Right cardiac atrium (tissue), 5 donors: ENCODE measurements at regions not wholly inside any gene's neighbourhood (a gene's known extent, or its start where the extent isn't known, plus 50 kb on each side); places are given as distances from the start of the nearest gene placed in this dataset.
"Not testable (repeated sequence)": the region's sequence is repeated elsewhere in the genome, so short reads cannot be mapped to it uniquely, and the experiment has no call there.

ENCODE experiments used
- ATAC-seq, 2 donors: fragments of 200-7000 bp; cut with Tn5 transposase; one replicate each; pipeline versions ENCODE4 v1.8.0 to v1.9.1; 2020; ENCODE audit warnings: moderate library complexity in 2 of 2, mild to moderate bottlenecking in 1 of 2
- DNase-seq, 3 donors: peaks; one replicate each; pipeline ENCODE4 v3.0.0-alpha.2; 2020
- H3K27ac ChIP-seq: one replicate; pipeline ENCODE4 v1.5.1; 2013; ENCODE audit warnings: mild to moderate bottlenecking, low read length, control low read depth, moderate library complexity
- H3K27me3 ChIP-seq: one replicate; pipeline ENCODE4 v1.6.1; 2013; ENCODE audit not compliant: control insufficient read depth, insufficient read depth
- H3K4me1 ChIP-seq: one replicate; pipeline ENCODE4 v1.6.1; 2013; ENCODE audit warnings: low read length; ENCODE audit not compliant: control insufficient read depth, insufficient read depth
- H3K4me3 ChIP-seq: one replicate; pipeline ENCODE4 v1.5.1; 2013; ENCODE audit warnings: low read length, control low read depth
- H3K9me3 ChIP-seq: one replicate; pipeline ENCODE4 v1.6.1; 2013; ENCODE audit warnings: low read length; ENCODE audit not compliant: control insufficient read depth
- WGBS: extraction: QIAGEN DNeasy Blood & Tissue Kit; methylation state at CpG from one replicate; pipeline ENCODE4 v1.1.7; 2013; 5-methylcytosine and 5-hydroxymethylcytosine counted together
- intact Hi-C, 4 donors: fragments of 100-400 bp; cut with DNase I; formaldehyde crosslinking; loops; one replicate each; pipeline versions ENCODE4 v1.11.0 to v1.14.0; 2022 to 2023
- donor health status: healthy with polysubstance abuse.
- donor health status: DM: no; HTN: yes; CAD: no.
- donor health status: DM: no; HTN: no; CAD: no.
- donor health status: DM: no; HTN: yes; CAD: no; lungs with severe emphysema.
- donor health status: DM: yes; HTN: yes; CAD: no.

GRCh38 chr3:139116631-139117030, 71.9 kb upstream of the PRR23C start:
- H3K27ac ChIP-seq, H3K4me3 ChIP-seq, H3K27me3 ChIP-seq, DNase-seq, H3K9me3 ChIP-seq, ATAC-seq, intact Hi-C loops, H3K4me1 ChIP-seq: not testable (repeated sequence)
- WGBS = 92% methylated on average over 7 of the region's 7 CpGs

DNA sequence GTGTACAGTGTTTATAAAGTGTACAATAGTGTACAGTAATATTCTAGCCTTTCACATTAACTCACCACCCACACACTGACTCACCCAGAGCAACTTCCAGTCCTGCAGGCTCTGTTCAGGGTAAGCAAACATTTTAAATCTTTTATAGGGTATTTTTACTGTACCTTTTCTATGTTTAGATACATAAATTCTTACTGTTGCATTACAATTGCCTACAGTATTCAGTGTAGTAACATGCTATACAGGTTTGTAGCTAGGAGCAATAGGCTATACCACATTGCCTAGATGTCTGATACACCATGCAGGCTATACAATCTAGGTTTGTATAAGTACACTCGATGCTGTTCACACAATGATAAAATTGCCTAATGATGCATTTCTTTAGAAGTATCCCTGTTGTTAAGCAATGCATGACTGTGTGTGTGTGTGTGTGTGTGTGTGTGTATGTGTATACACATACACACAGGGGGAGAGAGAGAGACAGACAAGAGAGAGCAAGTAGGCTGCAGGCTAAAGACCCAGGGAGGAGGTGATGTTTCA, 72.5 kb upstream of the PRR23C start:
- 85% methylated on average over 1 of the region's 1 CpG for WGBS
- ATAC-seq = no peak

DNA sequence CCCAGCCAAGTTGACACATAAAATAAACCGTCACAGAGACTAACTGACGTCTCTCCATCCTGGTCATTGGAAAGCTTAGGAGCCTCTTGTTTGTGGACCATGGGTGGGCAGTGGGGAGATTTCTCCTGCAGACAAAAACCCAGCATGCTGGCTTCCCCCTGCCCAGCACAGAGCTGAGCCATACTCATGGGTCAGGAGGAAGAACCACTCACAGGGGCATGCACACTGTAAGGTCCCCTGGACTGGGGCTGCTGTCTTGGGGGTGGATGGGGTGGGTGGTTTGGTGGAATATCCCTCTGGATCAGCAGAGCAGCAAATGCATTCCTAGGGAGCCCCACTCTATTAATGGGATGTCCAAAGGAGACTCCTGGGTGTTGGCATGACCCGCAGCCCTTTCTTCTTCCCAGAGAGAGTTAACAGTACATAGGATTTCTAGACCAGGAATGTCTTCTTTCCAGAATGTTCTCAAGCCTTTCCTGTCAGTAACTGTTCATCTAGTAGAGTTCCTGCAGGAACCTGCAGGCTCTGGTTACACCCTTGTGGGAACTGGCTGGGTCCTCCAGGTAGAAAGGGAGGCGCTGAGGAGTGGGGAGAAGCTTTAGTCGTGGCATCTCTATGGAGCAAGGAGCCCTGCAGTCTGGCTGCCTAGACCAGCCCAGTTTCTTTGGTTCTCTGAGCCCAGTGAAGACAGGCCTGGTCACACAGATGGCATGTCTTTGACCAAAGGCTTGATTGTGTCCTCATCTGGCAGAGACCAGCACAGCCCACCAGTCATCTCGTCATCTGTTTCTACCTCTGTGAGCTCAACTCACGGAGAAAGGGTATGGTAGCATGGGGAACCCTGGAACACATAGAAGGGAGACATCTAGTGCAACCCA, 73.4 kb upstream of the PRR23C start:
- no peaks in the 10 kb centered on the region for H3K9me3 ChIP-seq
- H3K27ac ChIP-seq = no peak overlapping the region
- no peaks in the 10 kb centered on the region for H3K27me3 ChIP-seq
- ATAC-seq = no peak
- H3K4me1 ChIP-seq = no peaks in the 10 kb centered on the region
- WGBS = 90% methylated on average over 7 of the region's 7 CpGs
- H3K4me3 ChIP-seq = no peak overlapping the region
- DNase-seq = no peak
- intact Hi-C loops = no loop called here

More for the DNA sequence above, 72.5 kb upstream of the PRR23C start:
- no peak for DNase-seq
- H3K27me3 ChIP-seq = no peaks in the 10 kb centered on the region
- no peaks in the 10 kb centered on the region for H3K4me1 ChIP-seq
- intact Hi-C loops = no loop called here
- H3K4me3 ChIP-seq = no peak overlapping the region
- H3K27ac ChIP-seq = no peak overlapping the region
- no peaks in the 10 kb centered on the region for H3K9me3 ChIP-seq

DNA sequence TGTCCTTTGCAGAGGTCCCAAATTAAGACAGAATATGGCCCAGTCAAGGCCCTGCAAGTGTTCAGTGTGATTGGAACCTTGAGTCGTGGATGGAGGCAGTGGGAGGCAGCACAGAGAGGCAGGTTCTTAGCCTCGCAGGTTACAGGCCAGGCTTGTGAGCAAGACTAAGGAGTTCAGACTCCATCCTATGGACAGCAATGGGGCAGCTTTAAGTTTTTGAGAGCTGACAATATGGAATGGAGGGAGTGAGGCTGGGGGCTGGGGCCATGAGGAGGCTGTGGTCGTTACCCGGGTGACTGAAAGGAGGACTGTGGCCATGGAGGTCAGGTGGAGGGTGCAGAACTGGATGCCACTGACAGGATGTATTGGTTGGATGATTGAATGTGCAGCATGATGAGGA, 74.1 kb upstream of the PRR23C start:
- no peak overlapping the region for H3K27ac ChIP-seq
- no peak for DNase-seq
- ATAC-seq = no peak
- no peaks in the 10 kb centered on the region for H3K4me1 ChIP-seq
- 90% methylated on average over 4 of the region's 4 CpGs for WGBS
- H3K27me3 ChIP-seq = no peaks in the 10 kb centered on the region
- intact Hi-C loops = no loop called here
- no peaks in the 10 kb centered on the region for H3K9me3 ChIP-seq
- H3K4me3 ChIP-seq = no peak overlapping the region

DNA sequence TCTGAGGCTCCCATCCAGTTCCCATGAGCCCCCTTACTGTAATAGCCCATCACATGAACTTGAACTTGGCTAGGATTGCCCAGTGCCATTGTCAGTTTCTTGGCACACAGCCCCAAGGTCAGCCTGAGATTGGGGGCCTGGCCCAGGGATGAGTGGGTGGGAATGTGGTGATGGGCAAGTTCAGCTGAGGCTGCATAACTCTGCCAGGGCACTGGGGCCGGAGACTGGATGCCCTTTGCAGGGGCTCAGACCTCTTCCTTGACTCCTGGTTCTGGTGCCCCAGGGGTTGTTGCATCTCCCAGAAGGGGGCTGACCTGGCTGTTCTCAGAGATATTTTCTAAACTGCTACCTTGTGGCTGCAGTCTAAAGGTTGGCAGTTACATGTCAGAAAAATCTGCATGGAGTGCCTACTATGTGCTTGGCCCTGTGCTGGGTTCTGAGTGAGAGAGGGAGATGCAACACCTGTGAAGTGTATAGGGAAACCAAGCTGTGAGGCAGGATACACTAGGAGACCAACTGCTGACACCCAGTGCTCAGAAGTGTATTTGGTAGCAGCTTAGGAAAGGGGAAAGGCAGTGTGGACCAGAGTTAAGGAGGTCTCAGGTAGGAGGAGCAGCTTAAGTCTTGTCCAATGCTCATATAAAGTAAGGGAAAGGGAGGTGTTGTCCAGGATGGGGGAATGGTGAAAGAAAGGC, 74.8 kb upstream of the PRR23C start:
- Histone ChIP-seq H3K9me3 (no peaks in the 10 kb centered on the region), H3K27ac (no peak overlapping the region), H3K4me3 (no peak overlapping the region), H3K4me1 (no peaks in the 10 kb centered on the region), H3K27me3 (no peaks in the 10 kb centered on the region)
- ATAC-seq = no peak
- intact Hi-C loops = no loop called here
- DNase-seq = no peak
- WGBS = 81% methylated on average over 1 of the region's 1 CpG

DNA sequence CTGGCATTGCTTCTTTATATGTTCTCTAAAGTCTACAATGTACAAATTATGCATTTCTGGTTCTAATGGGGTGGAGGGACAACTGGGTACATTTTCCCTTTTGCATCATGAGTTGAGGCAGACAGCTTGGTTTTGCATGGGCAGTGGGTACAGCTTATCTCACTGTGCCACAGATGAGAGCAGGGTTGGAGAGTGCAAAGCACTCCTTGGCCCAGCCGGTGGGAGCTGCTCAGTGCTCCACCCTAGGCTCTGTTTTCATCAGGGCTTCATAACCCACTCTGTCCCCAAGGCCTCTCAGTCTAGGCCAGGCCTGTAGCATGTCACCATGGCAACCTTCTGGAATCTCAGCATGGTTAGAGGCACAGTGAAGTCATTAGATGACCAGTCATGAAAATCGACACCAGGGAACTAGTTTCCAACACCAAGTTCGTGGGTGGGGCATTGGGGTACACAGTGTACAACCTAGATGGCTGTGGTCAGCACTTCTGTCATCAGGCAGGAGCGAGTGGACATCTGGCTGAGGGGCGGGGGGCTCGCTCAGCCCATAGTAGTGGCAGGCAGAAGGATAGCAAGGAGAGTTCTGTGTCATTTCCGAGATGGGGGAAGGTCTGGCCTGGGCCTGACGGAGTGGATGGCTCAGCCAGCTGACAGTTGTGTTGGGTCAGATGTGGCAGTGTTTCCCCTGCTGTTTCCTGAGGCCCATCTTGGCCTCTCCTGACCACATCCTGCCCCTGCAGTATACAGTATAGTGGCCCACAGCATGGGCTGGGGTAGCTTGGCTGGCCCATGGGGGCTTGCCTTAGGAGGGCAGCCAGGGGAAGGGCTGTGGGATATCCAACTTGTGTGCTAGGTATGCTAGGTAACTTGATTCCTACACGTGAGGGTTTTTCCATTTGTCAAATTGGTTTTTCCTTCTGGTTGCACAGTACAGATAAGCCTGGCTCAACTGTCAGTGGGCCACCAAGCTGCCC, 75.7 kb upstream of the PRR23C start:
- Histone ChIP-seq H3K27me3 (no peaks in the 10 kb centered on the region), H3K4me1 (no peaks in the 10 kb centered on the region), H3K9me3 (no peaks in the 10 kb centered on the region), H3K4me3 (no peak overlapping the region), H3K27ac (no peak overlapping the region)
- DNase-seq = no peak
- intact Hi-C loops = no loop called here
- WGBS = 57% methylated on average over 9 of the region's 9 CpGs
- peak in 1 of 2 donors; percentile 30 for ATAC-seq

DNA sequence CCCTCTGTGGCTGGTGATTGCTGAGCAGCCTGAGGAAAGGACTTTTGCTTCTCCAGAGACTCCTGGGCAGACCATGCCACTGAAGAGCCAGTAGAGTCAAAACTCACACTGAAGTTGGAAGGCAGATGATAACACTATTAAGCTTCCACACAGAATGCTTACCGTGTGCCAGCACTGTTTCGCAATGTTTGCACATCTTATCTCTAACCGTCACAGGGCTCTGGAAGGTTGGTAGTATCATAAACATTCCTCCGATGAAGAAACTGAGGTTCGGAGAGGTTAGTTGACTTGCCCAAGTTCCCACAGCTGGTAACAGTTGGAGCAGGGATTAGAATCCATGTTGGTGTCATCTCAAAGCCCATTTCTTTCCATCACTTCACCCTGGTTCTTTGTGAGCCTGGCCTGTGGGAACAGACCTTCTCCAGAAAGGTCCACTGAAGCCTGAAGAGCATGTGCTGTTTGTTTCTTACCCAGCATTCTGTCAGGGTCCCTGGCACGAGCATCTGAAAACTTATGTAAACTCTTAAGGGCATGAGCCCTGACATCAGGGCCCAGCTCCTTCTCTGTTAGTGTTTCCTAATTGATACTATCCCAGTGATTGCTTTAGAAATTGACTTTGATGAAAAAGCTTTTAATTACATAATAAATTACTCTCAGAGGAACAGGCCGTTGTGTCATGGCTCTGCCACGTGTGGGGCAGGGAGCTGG, 77.0 kb upstream of the PRR23C start:
- intact Hi-C loops = no loop called here
- H3K4me1 ChIP-seq = no peaks in the 10 kb centered on the region
- no peak overlapping the region for H3K27ac ChIP-seq
- H3K27me3 ChIP-seq = no peaks in the 10 kb centered on the region
- H3K9me3 ChIP-seq = no peaks in the 10 kb centered on the region
- 35% methylated on average over 8 of the region's 8 CpGs for WGBS
- ATAC-seq = peak in 1 of 2 donors; percentile 49
- DNase-seq = no peak
- no peak overlapping the region for H3K4me3 ChIP-seq

DNA sequence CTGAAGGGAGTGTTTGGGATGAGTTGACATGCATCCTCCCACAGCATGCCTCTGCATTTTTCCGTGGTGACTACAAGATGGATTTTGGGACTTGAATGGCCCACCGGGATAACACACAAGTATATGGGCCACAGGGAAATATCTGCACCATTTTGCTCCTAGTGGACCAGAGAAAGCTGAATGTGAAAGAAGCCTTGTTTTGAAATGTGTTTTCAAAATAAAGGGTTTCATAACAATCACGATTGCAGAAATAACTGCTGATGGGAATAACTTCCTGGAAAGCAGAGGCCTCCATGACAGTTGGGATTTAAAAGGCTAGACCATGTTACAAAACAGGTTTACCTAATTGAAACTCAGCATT, 77.5 kb upstream of the PRR23C start:
- Histone ChIP-seq H3K27me3 (no peaks in the 10 kb centered on the region), H3K4me1 (no peaks in the 10 kb centered on the region), H3K4me3 (no peak overlapping the region), H3K27ac (no peak overlapping the region), H3K9me3 (no peaks in the 10 kb centered on the region)
- intact Hi-C loops = no loop called here
- WGBS = 29% methylated on average over 3 of the region's 3 CpGs
- ATAC-seq (peak; percentile 20 to 46), DNase-seq (no peak)

DNA sequence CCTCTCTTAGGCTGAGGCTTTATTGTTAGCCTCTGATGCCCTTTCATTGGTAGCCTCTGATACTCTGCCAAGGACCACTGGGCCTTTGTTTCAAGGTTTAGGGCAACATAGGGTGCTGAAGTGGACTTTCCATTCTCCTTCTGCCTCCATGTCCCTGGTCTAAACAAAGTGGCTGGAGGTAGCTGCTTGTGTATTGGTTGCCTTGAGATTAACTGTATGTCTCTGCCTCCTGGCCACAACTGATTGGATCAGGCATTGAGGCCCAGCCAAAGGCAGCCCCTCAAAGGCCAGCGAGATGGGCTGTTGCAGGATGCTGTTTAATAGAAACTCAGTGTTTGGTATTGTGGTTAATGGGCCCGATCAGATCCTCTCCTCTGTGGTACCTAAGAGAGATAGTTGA, 77.9 kb upstream of the PRR23C start:
- WGBS = 82% methylated on average over 2 of the region's 2 CpGs
- Histone ChIP-seq H3K4me3 (no peak overlapping the region), H3K27ac (no peak overlapping the region), H3K9me3 (no peaks in the 10 kb centered on the region), H3K4me1 (no peaks in the 10 kb centered on the region), H3K27me3 (no peaks in the 10 kb centered on the region)
- ATAC-seq (no peak), DNase-seq (no peak)
- intact Hi-C loops = no loop called here

DNA sequence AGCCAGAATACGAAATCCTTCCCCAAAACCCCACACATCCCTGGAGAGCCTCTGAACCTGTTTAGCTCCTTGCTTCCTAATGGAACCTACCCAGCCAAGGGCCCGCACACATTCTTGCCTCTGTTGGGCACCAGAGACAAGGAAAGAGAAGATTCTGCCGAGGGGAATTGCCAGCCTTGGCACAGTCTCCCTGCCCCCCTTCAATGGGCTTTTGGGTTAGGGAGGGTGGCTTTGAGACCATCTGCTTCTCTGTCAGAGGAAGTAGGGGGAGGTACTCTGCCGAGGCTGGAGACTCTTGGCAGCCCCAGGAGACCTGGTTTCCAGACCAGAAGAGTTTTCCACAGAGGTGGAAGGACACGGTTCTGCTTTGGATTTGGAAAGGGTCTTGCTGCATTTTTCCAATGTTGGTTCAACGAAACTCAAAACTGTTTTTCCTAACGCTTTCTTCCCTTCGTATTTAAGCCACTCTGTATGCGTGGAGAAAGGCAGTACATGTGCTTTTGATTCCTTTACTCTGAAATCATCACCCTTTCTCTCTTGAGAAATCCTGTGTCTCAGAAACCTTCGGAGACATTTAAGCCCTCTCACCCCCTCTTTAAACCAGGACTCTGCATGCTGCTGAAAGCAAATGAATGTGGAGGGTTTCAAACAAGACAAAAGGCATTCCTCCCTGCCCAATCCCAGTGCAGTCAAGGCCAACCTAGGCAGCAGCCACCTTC, 78.8 kb upstream of the PRR23C start:
- ATAC-seq (no peak), DNase-seq (no peak)
- H3K4me3 ChIP-seq = no peak overlapping the region
- 66% methylated on average over 10 of the region's 10 CpGs for WGBS
- no peaks in the 10 kb centered on the region for H3K27me3 ChIP-seq
- H3K27ac ChIP-seq = no peak overlapping the region
- no peaks in the 10 kb centered on the region for H3K4me1 ChIP-seq
- intact Hi-C loops = no loop called here
- no peaks in the 10 kb centered on the region for H3K9me3 ChIP-seq
